AG04450 (cell line): ENCODE measurements at regions not wholly inside any gene's neighbourhood (a gene's known extent, or its start where the extent isn't known, plus 50 kb on each side); places are given as distances from the start of the nearest gene placed in this dataset.

Source experiments
- CTCF ChIA-PET: fragments of 300-600, 350-600 bp; formaldehyde crosslinking; extraction: SDS; loops from one replicate; lab custom pipeline; 2022; ENCODE audit warnings: antibody characterized with exemption, inconsistent platforms; lab: Charles Lee
- POLR2A ChIA-PET: fragments of 350-600 bp; formaldehyde crosslinking; extraction: SDS; loops from one replicate; lab custom pipeline; 2021; ENCODE audit warnings: antibody characterized with exemption, inconsistent platforms; lab: Yijun Ruan, JAX
- DNase-seq: peaks from one replicate; pipeline ENCODE4 v3.0.0-alpha.2; 2011; ENCODE audit warnings: low read depth, low spot score
- H3K27ac ChIP-seq: one replicate; pipeline ENCODE4 v1.5.1; 2012; ENCODE audit warnings: low read depth, low read length, control low read depth
- H3K27me3 ChIP-seq: one replicate; pipeline ENCODE4 v1.6.0; 2012; ENCODE audit warnings: low read length; ENCODE audit not compliant: control insufficient read depth, insufficient read depth
- H3K4me3 ChIP-seq: 2 replicates; pipeline ENCODE4 v1.5.1; 2011; ENCODE audit warnings: mild to moderate bottlenecking, low read depth, low read length, control low read depth
- H3K9me3 ChIP-seq: 2 replicates; pipeline ENCODE4 v1.5.1; 2012; ENCODE audit warnings: low read length; ENCODE audit not compliant: control insufficient read depth, insufficient read depth
- CTCF ChIP-seq: IDR thresholded peaks from 2 replicates; pipeline ENCODE4 v1.5.1; 2011; ENCODE audit warnings: low read depth, low read length, control low read depth, inconsistent platforms

- Histone ChIP-seq H3K9me3 (no peaks in the 10 kb centered on the region), H3K27me3 (no peaks in the 10 kb centered on the region), H3K27ac (no peak overlapping the region), H3K4me3 (no peak overlapping the region)
- TF ChIP-seq CTCF, result peak; percentile 18; the same call in 1 of the 2 replicates
- no peak for DNase-seq
- POLR2A ChIA-PET, result no interaction called here
- CTCF ChIA-PET, result interaction anchor here (0.6 to 2.7 kb wide), 11 partner anchors 9 to 881 kb away, joined by 3 to 34 read pairs (median 4); no protein-coding TSS in a partner anchor
Observed at GRCh38 chrX:104309169-104309568, 54.4 kb upstream of the ESX1 start.

DNA sequence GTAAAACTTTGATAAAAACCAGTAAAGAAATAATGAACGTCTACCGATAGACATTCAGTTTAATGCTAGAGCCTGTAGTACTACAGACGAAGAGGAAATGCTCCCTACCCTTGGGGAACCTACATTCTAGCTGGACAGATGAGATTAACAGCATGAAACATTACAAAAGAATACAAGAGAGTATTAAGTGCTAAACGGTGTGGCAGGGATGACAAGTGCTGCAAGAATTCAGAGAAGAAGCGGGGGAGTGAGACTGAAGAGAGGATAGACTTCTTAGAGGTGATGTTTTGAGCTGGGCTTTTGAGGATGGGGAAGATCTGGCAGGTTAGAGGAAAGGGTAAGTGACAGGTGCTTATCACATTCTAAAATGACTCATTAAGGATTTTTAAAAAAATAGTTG is 52.6 kb upstream of the ESX1 start:
- TF ChIP-seq CTCF, result no peak
- no peak overlapping the region for H3K4me3 ChIP-seq
- DNase-seq, result no peak
- ChIA-PET POLR2A (no interaction called here), CTCF (interaction anchor here (0.8 kb wide), 1 partner anchor 86 kb away, joined by 3 read pairs; no protein-coding TSS in a partner anchor)
- H3K9me3 ChIP-seq, result no peaks in the 10 kb centered on the region
- H3K27ac ChIP-seq, result no peak overlapping the region
- H3K27me3 ChIP-seq, result no peaks in the 10 kb centered on the region

DNA sequence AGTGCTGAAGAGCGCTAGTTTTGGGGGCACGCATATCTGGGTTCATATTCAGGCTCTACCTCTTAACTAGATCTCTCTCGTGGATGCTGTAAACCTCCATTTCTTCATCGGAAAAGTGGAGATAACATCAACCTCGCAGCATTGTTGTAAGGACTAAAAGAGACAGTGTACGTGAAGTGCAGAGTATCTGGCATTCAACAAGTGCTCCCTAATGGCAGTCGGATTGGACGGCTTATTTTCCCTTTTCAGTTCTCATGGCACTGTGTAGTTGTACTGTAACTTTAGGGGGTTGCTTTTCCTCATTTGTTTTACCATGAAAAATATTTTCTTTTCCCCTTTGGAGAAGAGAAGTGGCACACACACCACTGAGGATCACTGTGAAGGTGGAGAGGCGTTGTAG is 51.4 kb upstream of the ESX1 start:
- no peak for DNase-seq
- CTCF ChIA-PET, result no interaction called here
- POLR2A ChIA-PET, result no interaction called here
- no peak overlapping the region for H3K4me3 ChIP-seq
- TF ChIP-seq CTCF, result no peak
- H3K27me3 ChIP-seq, result no peaks in the 10 kb centered on the region
- no peaks in the 10 kb centered on the region for H3K9me3 ChIP-seq
- no peak overlapping the region for H3K27ac ChIP-seq
